GM06990 (cell line): ENCODE measurements at regions not wholly inside any gene's neighbourhood (a gene's known extent, or its start where the extent isn't known, plus 50 kb on each side); places are given as distances from the start of the nearest gene placed in this dataset.
"Not testable (repeated sequence)": the region's sequence is repeated elsewhere in the genome, so short reads cannot be mapped to it uniquely, and the experiment has no call there.

Experiments used
- DNase-seq: peaks from one replicate; pipeline ENCODE4 v3.0.0-alpha.2; 2011; ENCODE audit not compliant: insufficient read length; ENCODE audit errors: extremely low read depth
- H3K27me3 ChIP-seq: replicated peaks from 2 replicates; pipeline ENCODE4 v1.6.0; 2011; ENCODE audit warnings: low read length; ENCODE audit not compliant: control insufficient read depth, insufficient read depth
- H3K36me3 ChIP-seq: 2 replicates; pipeline ENCODE4 v1.5.1; 2011; ENCODE audit warnings: low read length; ENCODE audit not compliant: control insufficient read depth, insufficient read depth
- H3K4me3 ChIP-seq: replicated peaks from 2 replicates; pipeline ENCODE4 v1.5.1; 2011; ENCODE audit warnings: low read depth, mild to moderate bottlenecking, control low read depth, low read length
- CTCF ChIP-seq: IDR thresholded peaks from 2 replicates; pipeline ENCODE4 v1.5.1; 2011; ENCODE audit warnings: low read length, control low read depth, mild to moderate bottlenecking, inconsistent platforms; ENCODE audit not compliant: insufficient read depth, poor library complexity, severe bottlenecking

GRCh38 chr5:96194593-96194992 lies 232.9 kb upstream of the ELL2 start:
- Histone ChIP-seq H3K36me3 (no peaks in the 10 kb centered on the region), H3K4me3 (no peak overlapping the region), H3K27me3 (no peaks in the 10 kb centered on the region)
- no peak for TF ChIP-seq CTCF
- no peak for DNase-seq

GRCh38 chr5:96193946-96194345 lies 232.3 kb upstream of the ELL2 start:
- no peak overlapping the region for H3K4me3 ChIP-seq
- TF ChIP-seq CTCF: no peak
- H3K36me3 ChIP-seq: no peaks in the 10 kb centered on the region
- no peaks in the 10 kb centered on the region for H3K27me3 ChIP-seq
- DNase-seq: no peak

GRCh38 chr5:96189987-96190386 lies 228.3 kb upstream of the ELL2 start:
- no peak for DNase-seq
- H3K27me3 ChIP-seq: no peaks in the 10 kb centered on the region
- H3K36me3 ChIP-seq: no peaks in the 10 kb centered on the region
- TF ChIP-seq CTCF: no peak
- no peak overlapping the region for H3K4me3 ChIP-seq

GRCh38 chr5:96189028-96189826 lies 227.6 kb upstream of the ELL2 start:
- DNase-seq: no peak
- Histone ChIP-seq H3K4me3 (no peak overlapping the region), H3K36me3 (no peaks in the 10 kb centered on the region), H3K27me3 (no peaks in the 10 kb centered on the region)
- no peak for TF ChIP-seq CTCF

GRCh38 chr5:96187309-96188027 lies 225.8 kb upstream of the ELL2 start:
- no peak for TF ChIP-seq CTCF
- no peaks in the 10 kb centered on the region for H3K27me3 ChIP-seq
- DNase-seq: no peak
- no peaks in the 10 kb centered on the region for H3K36me3 ChIP-seq
- no peak overlapping the region for H3K4me3 ChIP-seq

- not testable (repeated sequence) for H3K36me3 ChIP-seq, H3K27me3 ChIP-seq, H3K4me3 ChIP-seq, DNase-seq
These were observed 222.9 kb upstream of the ELL2 start for GRCh38 chr5:96184510-96184909.
